Ovary (tissue), 7 donors: ENCODE measurements at regions not wholly inside any gene's neighbourhood (a gene's known extent, or its start where the extent isn't known, plus 50 kb on each side); places are given as distances from the start of the nearest gene placed in this dataset.

Experiments used
- DNase-seq, 5 donors: peaks; one replicate each; pipeline ENCODE4 v3.0.0-alpha.2; 2019 to 2020
- H3K27ac ChIP-seq, 2 donors: fragments of 200-600 bp; one replicate each; pipeline versions ENCODE4 v1.5.1 to v1.8.0; 2019 to 2022
- H3K27me3 ChIP-seq: fragments of 200-600 bp; one replicate; pipeline ENCODE4 v1.8.0; 2022
- H3K36me3 ChIP-seq: fragments of 200-600 bp; sonication (generic); one replicate; pipeline ENCODE4 v1.5.1; 2019
- H3K4me1 ChIP-seq: one replicate; pipeline ENCODE4 v1.8.1; 2013; ENCODE audit warnings: mild to moderate bottlenecking, moderate library complexity; ENCODE audit not compliant: insufficient read depth
- H3K4me3 ChIP-seq: fragments of 200-600 bp; sonication (generic); one replicate; pipeline ENCODE4 v1.5.1; 2017
- H3K9me3 ChIP-seq, 2 donors: fragments of 200-600 bp in 1 of 2; sonication (generic) in 1 of 2; one replicate each; pipeline versions ENCODE4 v1.5.1 to v1.8.1; 2013 to 2019; ENCODE audit warnings: mild to moderate bottlenecking in 1 of 2, moderate library complexity in 1 of 2
- EP300 ChIP-seq: sonication (generic); formaldehyde crosslinking; IDR thresholded peaks from one replicate; pipeline ENCODE4 v1.6.1; 2017; ENCODE audit warnings: antibody characterized with exemption
- POLR2A ChIP-seq: fragments of 450-650 bp; IDR thresholded peaks from one replicate; pipeline ENCODE4 v1.6.1; 2017; ENCODE audit warnings: antibody characterized with exemption, mild to moderate bottlenecking, moderate library complexity
- WGBS, 3 donors: extraction: QIAGEN DNeasy Blood & Tissue Kit in 1 of 3; methylation state at CpG; one replicate each; pipeline versions ENCODE4 v1.1.5 to v1.1.7; 2013 to 2017; 5-methylcytosine and 5-hydroxymethylcytosine counted together
- intact Hi-C, 4 donors: fragments of 100-400 bp; cut with DNase I; formaldehyde crosslinking; loops; one replicate each; pipeline versions ENCODE4 v1.11.0 to v1.15.1; 2022 to 2023
- TF ChIP-seq, protein P1 (sequence below), 3 donors: fragments of 450-650 bp in 2 of 3; fragments of 200-600 bp in 1 of 3; IDR thresholded peaks; one replicate each; pipeline versions ENCODE4 v1.5.1 to v1.8.0; 2016 to 2022; ENCODE audit warnings: antibody characterized with exemption in 3 of 3, mild to moderate bottlenecking in 1 of 3
- donor health status: DM: no; HTN: no; CAD: no; lungs with moderate emphysema.
- donor health status: DM: no; HTN: no; CAD: no.
- donor health status: Bipolar disorder and iron deficiency.
- donor health status: DM: no; HTN: no; CAD: no.
- donor health status: DM: yes; HTN: yes; CAD: no.

DNA sequence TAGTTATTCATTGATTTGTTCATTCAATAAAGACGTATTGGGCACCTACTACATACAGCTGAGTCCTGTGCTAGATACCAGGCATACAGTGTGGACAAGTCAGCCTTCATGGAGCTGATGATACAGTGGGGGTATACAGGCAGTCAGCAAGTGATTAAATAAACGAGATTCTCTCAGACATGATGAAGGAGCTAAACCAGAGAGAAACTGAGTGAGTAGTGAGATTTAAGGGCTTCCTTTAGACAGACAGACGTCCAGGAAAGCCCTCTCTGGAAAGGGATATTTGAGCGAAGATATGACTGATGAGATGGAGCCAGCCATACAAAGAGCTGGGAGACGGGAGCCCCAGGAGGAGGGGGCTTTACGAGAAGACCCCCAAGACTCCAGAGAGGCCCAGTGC, 122.6 kb upstream of the MYCN start:
- WGBS, 3 donors = 86 to 96% (median 93%) methylated on average over 6 of the region's 6 CpGs
- intact Hi-C loops = loop anchor here in 1 of 4 donors (10.0 kb wide), 1 partner anchor 173 kb away; no protein-coding TSS in a partner anchor
- TF ChIP-seq EP300 (no peak), POLR2A (no peak)
- TF ChIP-seq, protein P1, sequence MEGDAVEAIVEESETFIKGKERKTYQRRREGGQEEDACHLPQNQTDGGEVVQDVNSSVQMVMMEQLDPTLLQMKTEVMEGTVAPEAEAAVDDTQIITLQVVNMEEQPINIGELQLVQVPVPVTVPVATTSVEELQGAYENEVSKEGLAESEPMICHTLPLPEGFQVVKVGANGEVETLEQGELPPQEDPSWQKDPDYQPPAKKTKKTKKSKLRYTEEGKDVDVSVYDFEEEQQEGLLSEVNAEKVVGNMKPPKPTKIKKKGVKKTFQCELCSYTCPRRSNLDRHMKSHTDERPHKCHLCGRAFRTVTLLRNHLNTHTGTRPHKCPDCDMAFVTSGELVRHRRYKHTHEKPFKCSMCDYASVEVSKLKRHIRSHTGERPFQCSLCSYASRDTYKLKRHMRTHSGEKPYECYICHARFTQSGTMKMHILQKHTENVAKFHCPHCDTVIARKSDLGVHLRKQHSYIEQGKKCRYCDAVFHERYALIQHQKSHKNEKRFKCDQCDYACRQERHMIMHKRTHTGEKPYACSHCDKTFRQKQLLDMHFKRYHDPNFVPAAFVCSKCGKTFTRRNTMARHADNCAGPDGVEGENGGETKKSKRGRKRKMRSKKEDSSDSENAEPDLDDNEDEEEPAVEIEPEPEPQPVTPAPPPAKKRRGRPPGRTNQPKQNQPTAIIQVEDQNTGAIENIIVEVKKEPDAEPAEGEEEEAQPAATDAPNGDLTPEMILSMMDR (IDR thresholded peaks at IDR 0.05) = no peak

DNA sequence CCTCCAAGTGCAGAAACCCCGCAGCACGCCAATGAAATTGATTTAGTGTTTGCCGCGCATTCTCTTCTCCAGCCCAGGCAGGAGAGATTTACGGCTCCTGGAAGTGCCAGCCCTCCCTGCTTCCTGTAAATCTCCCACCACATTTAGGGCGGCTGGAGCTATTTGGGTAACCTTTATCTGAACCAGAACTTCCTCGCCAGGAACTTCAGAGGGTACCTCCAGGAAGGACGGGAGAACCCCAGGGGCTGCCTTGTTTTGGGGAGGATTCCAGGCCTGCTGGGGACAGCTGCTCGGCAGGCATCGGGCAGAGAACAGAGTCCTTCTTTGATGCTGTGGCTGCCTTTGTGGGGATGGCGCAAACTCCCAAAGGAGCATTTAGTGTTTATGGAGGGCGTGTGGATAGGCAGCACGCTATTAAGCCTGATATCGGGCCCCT, 122.0 kb upstream of the MYCN start:
- DNase-seq = no peak
- Histone ChIP-seq H3K4me3 (no peak overlapping the region), H3K27ac (no peak overlapping the region), H3K4me1 (peaks cover 17% of the 10 kb centered on the region), H3K36me3 (no peaks in the 10 kb centered on the region), H3K27me3 (no peaks in the 10 kb centered on the region), H3K9me3 (no peaks in the 10 kb centered on the region)
- intact Hi-C loops = loop anchor here in 1 of 4 donors (10.0 kb wide), 1 partner anchor 174 kb away; no protein-coding TSS in a partner anchor
- no peak for TF ChIP-seq POLR2A
- TF ChIP-seq, protein P1 (IDR thresholded peaks at IDR 0.05) = no peak
- no peak for TF ChIP-seq EP300
- WGBS, 3 donors = 59 to 78% (median 76%) methylated on average over 14 of the region's 14 CpGs

More for the DNA sequence above, 122.6 kb upstream of the MYCN start:
- DNase-seq = no peak
- no peaks in the 10 kb centered on the region for H3K27me3 ChIP-seq
- H3K9me3 ChIP-seq = no peaks in the 10 kb centered on the region
- no peak overlapping the region for H3K27ac ChIP-seq
- no peaks in the 10 kb centered on the region for H3K36me3 ChIP-seq
- H3K4me3 ChIP-seq = no peak overlapping the region
- H3K4me1 ChIP-seq = peaks cover 22% of the 10 kb centered on the region

DNA sequence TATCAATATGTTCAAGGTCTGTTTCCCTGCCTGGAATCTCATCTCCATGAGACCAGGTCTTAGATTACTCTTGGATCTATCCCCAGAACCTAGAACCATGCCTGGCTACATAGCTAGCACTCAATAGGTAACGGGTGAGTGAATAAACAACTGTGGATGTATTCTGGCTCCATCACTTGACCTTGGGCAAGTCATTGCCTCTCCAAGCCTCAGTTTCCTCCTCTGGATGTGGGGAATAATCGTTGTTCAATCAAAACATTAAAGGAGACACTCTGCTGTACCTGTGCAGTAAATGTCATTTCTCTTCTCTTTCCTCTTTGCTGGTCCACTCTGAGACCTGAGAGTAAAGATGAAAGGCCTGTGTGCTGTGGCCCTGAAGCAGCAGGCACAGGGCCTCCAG, 121.5 kb upstream of the MYCN start:
- TF ChIP-seq POLR2A = no peak
- TF ChIP-seq EP300 = no peak
- TF ChIP-seq, protein P1 (IDR thresholded peaks at IDR 0.05) = no peak
- intact Hi-C loops = loop anchor here in 1 of 4 donors (10.0 kb wide), 1 partner anchor 174 kb away; no protein-coding TSS in a partner anchor
- no peaks in the 10 kb centered on the region for H3K27me3 ChIP-seq
- peaks cover 13% of the 10 kb centered on the region for H3K4me1 ChIP-seq
- 91 to 96% (median 95%) methylated on average over 2 of the region's 2 CpGs for WGBS, 3 donors
- H3K27ac ChIP-seq = no peak overlapping the region
- H3K9me3 ChIP-seq = no peaks in the 10 kb centered on the region
- DNase-seq = no peak
- no peaks in the 10 kb centered on the region for H3K36me3 ChIP-seq
- H3K4me3 ChIP-seq = no peak overlapping the region

DNA sequence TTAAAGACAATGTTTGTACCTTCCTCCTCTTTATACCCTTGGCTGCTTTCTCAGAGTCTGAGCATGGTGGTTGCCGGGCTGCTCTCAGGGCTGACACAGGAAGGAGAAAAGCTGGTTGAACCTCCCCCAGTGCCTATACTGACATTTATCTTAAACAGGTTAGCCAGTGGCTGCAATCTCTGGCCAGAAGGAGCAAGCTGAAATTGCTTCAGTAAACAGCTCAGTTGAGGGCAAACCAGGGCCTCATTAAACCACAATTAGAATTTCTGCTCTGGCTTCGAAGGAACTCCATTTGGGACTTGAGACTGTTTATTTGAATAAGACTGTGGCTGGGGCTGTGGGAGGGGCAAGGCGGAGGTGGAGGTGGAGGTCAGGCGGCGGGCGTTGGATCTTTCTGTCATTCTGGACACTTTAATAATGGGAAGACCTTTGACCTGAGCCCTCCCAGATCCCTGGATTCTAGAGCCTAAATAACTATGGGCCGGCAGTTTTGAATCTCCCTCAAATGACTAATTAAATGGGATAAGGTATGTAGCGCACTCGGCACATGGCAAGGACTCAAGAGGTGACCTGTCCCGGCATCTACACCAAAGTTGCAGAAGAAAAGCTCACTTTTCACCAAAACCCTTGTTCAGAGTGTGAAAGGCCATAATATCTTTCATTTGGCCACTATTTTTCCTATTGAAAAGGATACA, 120.6 kb upstream of the MYCN start:
- no peak for DNase-seq
- no peak overlapping the region for H3K4me3 ChIP-seq
- intact Hi-C loops = loop anchor here in 1 of 4 donors (10.0 kb wide), 1 partner anchor 175 kb away; no protein-coding TSS in a partner anchor
- no peaks in the 10 kb centered on the region for H3K27me3 ChIP-seq
- H3K9me3 ChIP-seq = no peaks in the 10 kb centered on the region
- H3K36me3 ChIP-seq = no peaks in the 10 kb centered on the region
- peaks cover 12% of the 10 kb centered on the region for H3K4me1 ChIP-seq
- H3K27ac ChIP-seq = no peak overlapping the region
- TF ChIP-seq, protein P1 (IDR thresholded peaks at IDR 0.05) = no peak
- TF ChIP-seq EP300 = no peak
- TF ChIP-seq POLR2A = no peak
- WGBS, 3 donors = 85 to 93% (median 87%) methylated on average over 10 of the region's 10 CpGs
